GM18873 (cell line): ENCODE measurements at regions not wholly inside any gene's neighbourhood (a gene's known extent, or its start where the extent isn't known, plus 50 kb on each side); places are given as distances from the start of the nearest gene placed in this dataset.
A peak's percentile ranks its signal among the peaks of the same experiment; 100 is the strongest.

Source experiments
- ATAC-seq: cut with Tn5 transposase; IDR thresholded peaks from one replicate; pipeline ENCODE4 v1.9.1; 2021; ENCODE audit warnings: mild to moderate bottlenecking, moderate library complexity, moderate number of reproducible peaks; ENCODE audit not compliant: unreplicated experiment, low FRiP score

- no peak for ATAC-seq
Measured at GRCh38 chr7:130909881-130910672, 176.1 kb upstream of the KLF14 start.

- ATAC-seq: no peak
Measured at GRCh38 chr7:130910949-130911944, 177.2 kb upstream of the KLF14 start.

- no peak for ATAC-seq
Measured at GRCh38 chr7:130912082-130912861, 178.3 kb upstream of the KLF14 start.

GRCh38 chr7:130912862-130913638, 179.0 kb upstream of the KLF14 start:
- peak; percentile 68 for ATAC-seq

- no peak for ATAC-seq
Measured at GRCh38 chr7:130913639-130914553, 179.9 kb upstream of the KLF14 start.

- no peak for ATAC-seq
Measured at GRCh38 chr7:130914554-130915294, 180.7 kb upstream of the KLF14 start.

GRCh38 chr7:130917669-130918128, 183.7 kb upstream of the KLF14 start:
- ATAC-seq: no peak

- ATAC-seq: no peak
Measured at GRCh38 chr7:130918129-130919052, 184.4 kb upstream of the KLF14 start.

- ATAC-seq: no peak
Measured at GRCh38 chr7:130919316-130920103, 185.5 kb upstream of the KLF14 start.

GRCh38 chr7:130920122-130920521, 186.1 kb upstream of the KLF14 start:
- no peak for ATAC-seq

- no peak for ATAC-seq
Measured at GRCh38 chr7:130921391-130922180, 187.6 kb upstream of the KLF14 start.

GRCh38 chr7:130922206-130923112, 188.5 kb upstream of the KLF14 start:
- ATAC-seq: no peak

- ATAC-seq: no peak
Measured at GRCh38 chr7:130923365-130923764, 189.4 kb upstream of the KLF14 start.

- ATAC-seq: no peak
Measured at GRCh38 chr7:130923930-130924329, 189.9 kb upstream of the KLF14 start.
